ENCODE measurements at regions not wholly inside any gene's neighbourhood (a gene's known extent, or its start where the extent isn't known, plus 50 kb on each side); places are given as distances from the start of the nearest gene placed in this dataset.
A peak's percentile ranks its signal among the peaks of the same experiment; 100 is the strongest.

GRCh38 chr2:19819097-19820065 lies 82.4 kb downstream of the TTC32 start:
- TF ChIP-seq EZH2 (IDR thresholded peaks at IDR 0.05; ENCODE audit: low read length, unreplicated experiment) = no peak
- no peak for TF ChIP-seq CTCF (conservative IDR thresholded peaks at IDR 0.05; ENCODE audit: low read depth, low read length)
- TF ChIP-seq EZH2phosphoT487 (IDR thresholded peaks at IDR 0.05; ENCODE audit: borderline replicate concordance, low read length) = no peak
- Histone ChIP-seq H4K20me1 (ENCODE audit: low read length) (no peaks in the 10 kb centered on the region), H3K4me1 (ENCODE audit: insufficient read depth, low read length) (peaks cover 18% of the 10 kb centered on the region), H3K4me2 (ENCODE audit: low read length) (no peak overlapping the region), H3K4me3 (ENCODE audit: low read length) (no peak overlapping the region), H3K9me2 (replicated peaks; ENCODE audit: low read length) (no peaks in the 10 kb centered on the region), H2AFZ (ENCODE audit: low read length) (no peak overlapping the region), H3K79me2 (ENCODE audit: low read length) (no peaks in the 10 kb centered on the region), H3F3A (ENCODE audit: low read length, unreplicated experiment) (no peaks in the 10 kb centered on the region), H3K9me3 (ENCODE audit: low read length) (no peaks in the 10 kb centered on the region), H3K27ac (ENCODE audit: low read length) (peak overlapping the region; percentile 51), H3K9ac (ENCODE audit: low read length) (no peak overlapping the region), H3K36me3 (ENCODE audit: low read depth, low read length) (no peaks in the 10 kb centered on the region), H3K27me3 (ENCODE audit: low read length) (no peaks in the 10 kb centered on the region)
- peak; percentile 93 for DNase-seq
- ChIA-PET POLR2A (ENCODE audit: unreplicated experiment) (no interaction called here), CTCF (no interaction called here)
- BruUV-seq (replicated peaks) = no TSS peak
- peak; percentile 73 for ATAC-seq
- intact Hi-C loops (cut with micrococcal nuclease) = no loop called here

DNA sequence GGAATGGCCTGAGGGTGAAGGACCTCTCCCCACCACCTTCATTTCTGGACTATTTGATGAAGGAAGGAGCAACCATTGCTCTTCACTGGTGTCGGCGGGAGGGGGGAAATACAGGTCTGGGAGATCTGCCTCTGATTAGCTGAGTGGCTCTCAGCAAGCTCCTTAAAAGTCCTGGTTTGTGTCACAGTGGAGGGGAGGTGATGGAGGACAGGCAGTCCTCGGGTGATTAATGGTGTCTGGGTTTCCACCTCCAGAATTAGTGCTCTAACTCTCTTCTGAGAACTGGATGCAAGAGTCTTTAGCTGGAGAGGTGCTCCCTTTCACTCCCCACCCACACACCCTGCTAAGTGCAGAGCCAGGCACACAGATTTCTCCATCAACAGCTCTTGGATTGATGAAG lies 83.2 kb downstream of the TTC32 start:
- H3K4me2 ChIP-seq (ENCODE audit: low read length) = no peak overlapping the region
- no peaks in the 10 kb centered on the region for H3F3A ChIP-seq (ENCODE audit: low read length, unreplicated experiment)
- H3K9ac ChIP-seq (ENCODE audit: low read length) = no peak overlapping the region
- ChIA-PET POLR2A (ENCODE audit: unreplicated experiment) (no interaction called here), CTCF (no interaction called here)
- ATAC-seq = no peak
- no peaks in the 10 kb centered on the region for H3K36me3 ChIP-seq (ENCODE audit: low read depth, low read length)
- peaks cover 12% of the 10 kb centered on the region for H3K4me1 ChIP-seq (ENCODE audit: insufficient read depth, low read length)
- no peaks in the 10 kb centered on the region for H4K20me1 ChIP-seq (ENCODE audit: low read length)
- no peak overlapping the region for H3K27ac ChIP-seq (ENCODE audit: low read length)
- no peak overlapping the region for H3K4me3 ChIP-seq (ENCODE audit: low read length)
- no peaks in the 10 kb centered on the region for H3K9me3 ChIP-seq (ENCODE audit: low read length)
- H3K27me3 ChIP-seq (ENCODE audit: low read length) = no peaks in the 10 kb centered on the region
- intact Hi-C loops (cut with micrococcal nuclease) = no loop called here
- no peak for DNase-seq
- TF ChIP-seq CTCF (conservative IDR thresholded peaks at IDR 0.05; ENCODE audit: low read depth, low read length) = no peak
- no peak for TF ChIP-seq EZH2 (IDR thresholded peaks at IDR 0.05; ENCODE audit: low read length, unreplicated experiment)
- TF ChIP-seq EZH2phosphoT487 (IDR thresholded peaks at IDR 0.05; ENCODE audit: borderline replicate concordance, low read length) = no peak
- H3K9me2 ChIP-seq (replicated peaks; ENCODE audit: low read length) = no peaks in the 10 kb centered on the region
- H2AFZ ChIP-seq (ENCODE audit: low read length) = no peak overlapping the region
- no TSS peak for BruUV-seq (replicated peaks)
- no peaks in the 10 kb centered on the region for H3K79me2 ChIP-seq (ENCODE audit: low read length)

DNA sequence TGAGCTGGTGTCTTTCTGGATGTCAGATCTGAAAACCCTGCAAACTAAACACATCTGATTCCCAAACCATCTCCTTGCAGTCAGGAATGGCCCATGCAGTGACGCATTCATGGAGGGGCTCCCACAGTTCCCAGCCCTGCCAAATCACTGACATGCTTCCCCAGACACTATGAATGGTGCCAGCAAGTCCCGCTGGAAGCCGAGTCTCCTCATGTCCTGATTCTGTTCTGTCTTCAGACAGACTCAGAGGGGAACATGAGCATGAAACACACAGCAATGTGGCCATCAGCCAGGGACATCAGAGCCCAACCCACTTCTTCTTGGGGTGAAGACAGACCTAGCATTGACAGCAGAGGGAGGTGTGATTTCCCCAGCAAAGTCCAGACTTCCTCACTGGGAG lies 83.7 kb downstream of the TTC32 start:
- H3K4me1 ChIP-seq (ENCODE audit: insufficient read depth, low read length) = peaks cover 7% of the 10 kb centered on the region
- no peaks in the 10 kb centered on the region for H3F3A ChIP-seq (ENCODE audit: low read length, unreplicated experiment)
- H3K36me3 ChIP-seq (ENCODE audit: low read depth, low read length) = no peaks in the 10 kb centered on the region
- no peaks in the 10 kb centered on the region for H3K79me2 ChIP-seq (ENCODE audit: low read length)
- H3K4me3 ChIP-seq (ENCODE audit: low read length) = no peak overlapping the region
- H3K9me3 ChIP-seq (ENCODE audit: low read length) = no peaks in the 10 kb centered on the region
- no peaks in the 10 kb centered on the region for H3K27me3 ChIP-seq (ENCODE audit: low read length)
- H2AFZ ChIP-seq (ENCODE audit: low read length) = no peak overlapping the region
- intact Hi-C loops (cut with micrococcal nuclease) = no loop called here
- H3K4me2 ChIP-seq (ENCODE audit: low read length) = no peak overlapping the region
- ATAC-seq (no peak), DNase-seq (no peak)
- CTCF ChIA-PET = no interaction called here
- no peak overlapping the region for H3K9ac ChIP-seq (ENCODE audit: low read length)
- POLR2A ChIA-PET (ENCODE audit: unreplicated experiment) = no interaction called here
- H3K27ac ChIP-seq (ENCODE audit: low read length) = no peak overlapping the region
- no peak for TF ChIP-seq EZH2phosphoT487 (IDR thresholded peaks at IDR 0.05; ENCODE audit: borderline replicate concordance, low read length)
- TF ChIP-seq CTCF (conservative IDR thresholded peaks at IDR 0.05; ENCODE audit: low read depth, low read length) = no peak
- TF ChIP-seq EZH2 (IDR thresholded peaks at IDR 0.05; ENCODE audit: low read length, unreplicated experiment) = no peak
- H3K9me2 ChIP-seq (replicated peaks; ENCODE audit: low read length) = no peaks in the 10 kb centered on the region
- no TSS peak for BruUV-seq (replicated peaks)
- H4K20me1 ChIP-seq (ENCODE audit: low read length) = no peaks in the 10 kb centered on the region

Data from PC-3 (cell line).